GM23338 (cell line): ENCODE measurements at regions not wholly inside any gene's neighbourhood (a gene's known extent, or its start where the extent isn't known, plus 50 kb on each side); places are given as distances from the start of the nearest gene placed in this dataset.

ENCODE experiments used
- ATAC-seq: fragments of 200-7000 bp; cut with Tn5 transposase; 3 replicates; pipeline ENCODE4 v1.9.1; 2020
- DNase-seq: peaks from one replicate; pipeline ENCODE4 v3.0.0-alpha.2; 2015; ENCODE audit warnings: low spot score
- H2AFZ ChIP-seq: fragments of 200-600 bp; sonication (generic); 2 replicates; pipeline ENCODE4 v1.8.0; 2016; ENCODE audit warnings: antibody characterized with exemption, mild to moderate bottlenecking, moderate library complexity
- H3F3A ChIP-seq: fragments of 200-600 bp; sonication (generic); replicated peaks from 2 replicates; pipeline ENCODE4 v1.8.0; 2017; ENCODE audit warnings: antibody characterized with exemption, mixed run types, low read depth
- H3K27ac ChIP-seq: fragments of 200-600 bp; sonication (generic); 2 replicates; pipeline ENCODE4 v1.6.1; 2016; ENCODE audit warnings: low read depth
- H3K27me3 ChIP-seq: fragments of 200-600 bp; sonication (generic); 2 replicates; pipeline ENCODE4 v1.8.0; 2016; ENCODE audit warnings: mild to moderate bottlenecking, mixed run types, moderate library complexity; ENCODE audit not compliant: insufficient read depth
- H3K36me3 ChIP-seq: fragments of 200-600 bp; sonication (generic); 2 replicates; pipeline ENCODE4 v1.8.0; 2016; ENCODE audit warnings: mild to moderate bottlenecking; ENCODE audit not compliant: insufficient read depth
- H3K4me1 ChIP-seq: fragments of 200-600 bp; sonication (generic); 2 replicates; pipeline ENCODE4 v1.8.0; 2016; ENCODE audit warnings: mild to moderate bottlenecking, moderate library complexity; ENCODE audit not compliant: insufficient read depth
- H3K4me2 ChIP-seq: fragments of 200-600 bp; sonication (generic); 2 replicates; pipeline ENCODE4 v1.7.1; 2017; ENCODE audit warnings: mixed run types
- H3K4me3 ChIP-seq: fragments of 200-600 bp; sonication (generic); 2 replicates; pipeline ENCODE4 v1.6.1; 2016; ENCODE audit warnings: mixed run types
- H3K79me2 ChIP-seq: fragments of 200-600 bp; sonication (generic); replicated peaks from 2 replicates; pipeline ENCODE4 v1.8.0; 2017; ENCODE audit warnings: mild to moderate bottlenecking; ENCODE audit not compliant: insufficient read depth
- H3K9me2 ChIP-seq: fragments of 200-600 bp; sonication (generic); 2 replicates; pipeline ENCODE4 v1.8.0; 2017; ENCODE audit not compliant: insufficient read depth
- H4K20me1 ChIP-seq: fragments of 200-600 bp; sonication (generic); replicated peaks from 2 replicates; pipeline ENCODE4 v1.8.0; 2017; ENCODE audit warnings: mild to moderate bottlenecking; ENCODE audit not compliant: insufficient read depth
- H3K27ac Mint-ChIP-seq: 2 replicates; pipeline ENCODE4 v1.8.0; 2020; ENCODE audit warnings: inconsistent platforms, mild to moderate bottlenecking, moderate library complexity, mixed read lengths
- H3K27me3 Mint-ChIP-seq: 3 replicates; pipeline ENCODE4 v1.8.0; 2022; ENCODE audit warnings: low read depth, mild to moderate bottlenecking, moderate library complexity, mixed read lengths, inconsistent platforms; ENCODE audit not compliant: insufficient read depth, poor library complexity
- H3K36me3 Mint-ChIP-seq: 3 replicates; pipeline ENCODE4 v1.8.0; 2021; ENCODE audit warnings: low read depth, mild to moderate bottlenecking, inconsistent platforms, moderate library complexity, mixed read lengths
- H3K4me1 Mint-ChIP-seq: 3 replicates; pipeline ENCODE4 v1.8.0; 2020; ENCODE audit warnings: mild to moderate bottlenecking, inconsistent platforms, mixed read lengths
- H3K4me3 Mint-ChIP-seq: 3 replicates; pipeline ENCODE4 v1.8.0; 2021; ENCODE audit warnings: moderate library complexity, mild to moderate bottlenecking, inconsistent platforms, mixed read lengths
- H3K9me3 Mint-ChIP-seq: 3 replicates; pipeline ENCODE4 v1.8.0; 2020; ENCODE audit warnings: moderate library complexity, mild to moderate bottlenecking, inconsistent platforms, mixed read lengths
- EZH2 ChIP-seq: fragments of 200-600 bp; sonication (generic); IDR thresholded peaks from one replicate; pipeline ENCODE4 v1.8.0; 2017; ENCODE audit warnings: antibody characterized with exemption, mild to moderate bottlenecking, low read depth; ENCODE audit not compliant: unreplicated experiment
- JUNB ChIP-seq: IDR thresholded peaks from one replicate; pipeline ENCODE4 v1.6.1; 2016; ENCODE audit warnings: antibody characterized with exemption; ENCODE audit not compliant: unreplicated experiment
- NANOG ChIP-seq: IDR thresholded peaks from 2 replicates; pipeline ENCODE4 v1.6.1; 2016; ENCODE audit warnings: antibody characterized with exemption, borderline replicate concordance
- POLR2AphosphoS5 ChIP-seq: IDR thresholded peaks from 2 replicates; pipeline ENCODE4 v1.6.1; 2016; ENCODE audit warnings: antibody characterized with exemption, low read depth
- STAT1 ChIP-seq: IDR thresholded peaks from one replicate; pipeline ENCODE4 v1.6.1; 2016; ENCODE audit warnings: antibody characterized with exemption; ENCODE audit not compliant: unreplicated experiment
- TF ChIP-seq, protein P1 (sequence below), 2 experiments: fragments of 200-600 bp in 1 of 2; sonication (generic) in 1 of 2; conservative IDR thresholded peaks; 2 replicates each; pipeline versions ENCODE4 v1.5.1 to v1.6.1; 2016 to 2017; ENCODE audit warnings: antibody characterized with exemption in 2 of 2, low read depth in 2 of 2, mild to moderate bottlenecking in 2 of 2, moderate library complexity in 1 of 2
- TF ChIP-seq, protein P2 (sequence below): IDR thresholded peaks from one replicate; pipeline ENCODE4 v1.6.1; 2018; ENCODE audit warnings: antibody characterized with exemption; ENCODE audit not compliant: unreplicated experiment
- TF ChIP-seq, protein P3 (sequence below): fragments of 250-450 bp; sonication (Bioruptor Pico); IDR thresholded peaks from 2 replicates; pipeline ENCODE4 v1.5.0; 2020; ENCODE audit warnings: mild to moderate bottlenecking, moderate library complexity

DNA sequence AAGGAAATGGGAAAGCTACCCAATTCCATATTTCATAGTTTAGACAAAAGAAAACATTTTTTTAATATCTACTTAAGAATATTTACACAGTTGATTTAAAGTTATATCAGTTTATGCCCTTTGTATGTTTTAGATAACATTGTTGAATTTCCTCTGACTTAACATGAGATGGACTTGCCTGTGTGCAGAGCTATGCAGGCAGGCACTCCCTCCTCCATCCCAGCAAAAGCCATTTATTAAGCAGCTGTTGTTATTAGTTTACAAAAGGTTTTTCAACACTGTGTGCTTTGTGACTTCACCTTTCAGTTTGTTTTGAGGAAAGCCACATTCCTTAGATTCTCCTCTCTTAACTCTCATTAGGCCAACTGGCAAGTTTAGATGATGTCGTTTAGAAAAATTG lies 337.5 kb upstream of the PDE3A start (continued):
- TF ChIP-seq JUNB: no peak
- TF ChIP-seq EZH2: no peak
- TF ChIP-seq, protein P1, sequence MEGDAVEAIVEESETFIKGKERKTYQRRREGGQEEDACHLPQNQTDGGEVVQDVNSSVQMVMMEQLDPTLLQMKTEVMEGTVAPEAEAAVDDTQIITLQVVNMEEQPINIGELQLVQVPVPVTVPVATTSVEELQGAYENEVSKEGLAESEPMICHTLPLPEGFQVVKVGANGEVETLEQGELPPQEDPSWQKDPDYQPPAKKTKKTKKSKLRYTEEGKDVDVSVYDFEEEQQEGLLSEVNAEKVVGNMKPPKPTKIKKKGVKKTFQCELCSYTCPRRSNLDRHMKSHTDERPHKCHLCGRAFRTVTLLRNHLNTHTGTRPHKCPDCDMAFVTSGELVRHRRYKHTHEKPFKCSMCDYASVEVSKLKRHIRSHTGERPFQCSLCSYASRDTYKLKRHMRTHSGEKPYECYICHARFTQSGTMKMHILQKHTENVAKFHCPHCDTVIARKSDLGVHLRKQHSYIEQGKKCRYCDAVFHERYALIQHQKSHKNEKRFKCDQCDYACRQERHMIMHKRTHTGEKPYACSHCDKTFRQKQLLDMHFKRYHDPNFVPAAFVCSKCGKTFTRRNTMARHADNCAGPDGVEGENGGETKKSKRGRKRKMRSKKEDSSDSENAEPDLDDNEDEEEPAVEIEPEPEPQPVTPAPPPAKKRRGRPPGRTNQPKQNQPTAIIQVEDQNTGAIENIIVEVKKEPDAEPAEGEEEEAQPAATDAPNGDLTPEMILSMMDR (conservative IDR thresholded peaks at IDR 0.05; ENCODE audit: low read depth in 2 of 2): no peak
- TF ChIP-seq, protein P2, sequence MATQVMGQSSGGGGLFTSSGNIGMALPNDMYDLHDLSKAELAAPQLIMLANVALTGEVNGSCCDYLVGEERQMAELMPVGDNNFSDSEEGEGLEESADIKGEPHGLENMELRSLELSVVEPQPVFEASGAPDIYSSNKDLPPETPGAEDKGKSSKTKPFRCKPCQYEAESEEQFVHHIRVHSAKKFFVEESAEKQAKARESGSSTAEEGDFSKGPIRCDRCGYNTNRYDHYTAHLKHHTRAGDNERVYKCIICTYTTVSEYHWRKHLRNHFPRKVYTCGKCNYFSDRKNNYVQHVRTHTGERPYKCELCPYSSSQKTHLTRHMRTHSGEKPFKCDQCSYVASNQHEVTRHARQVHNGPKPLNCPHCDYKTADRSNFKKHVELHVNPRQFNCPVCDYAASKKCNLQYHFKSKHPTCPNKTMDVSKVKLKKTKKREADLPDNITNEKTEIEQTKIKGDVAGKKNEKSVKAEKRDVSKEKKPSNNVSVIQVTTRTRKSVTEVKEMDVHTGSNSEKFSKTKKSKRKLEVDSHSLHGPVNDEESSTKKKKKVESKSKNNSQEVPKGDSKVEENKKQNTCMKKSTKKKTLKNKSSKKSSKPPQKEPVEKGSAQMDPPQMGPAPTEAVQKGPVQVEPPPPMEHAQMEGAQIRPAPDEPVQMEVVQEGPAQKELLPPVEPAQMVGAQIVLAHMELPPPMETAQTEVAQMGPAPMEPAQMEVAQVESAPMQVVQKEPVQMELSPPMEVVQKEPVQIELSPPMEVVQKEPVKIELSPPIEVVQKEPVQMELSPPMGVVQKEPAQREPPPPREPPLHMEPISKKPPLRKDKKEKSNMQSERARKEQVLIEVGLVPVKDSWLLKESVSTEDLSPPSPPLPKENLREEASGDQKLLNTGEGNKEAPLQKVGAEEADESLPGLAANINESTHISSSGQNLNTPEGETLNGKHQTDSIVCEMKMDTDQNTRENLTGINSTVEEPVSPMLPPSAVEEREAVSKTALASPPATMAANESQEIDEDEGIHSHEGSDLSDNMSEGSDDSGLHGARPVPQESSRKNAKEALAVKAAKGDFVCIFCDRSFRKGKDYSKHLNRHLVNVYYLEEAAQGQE: no peak
- TF ChIP-seq STAT1: no peak
- TF ChIP-seq NANOG: no peak
- TF ChIP-seq POLR2AphosphoS5: no peak

DNA sequence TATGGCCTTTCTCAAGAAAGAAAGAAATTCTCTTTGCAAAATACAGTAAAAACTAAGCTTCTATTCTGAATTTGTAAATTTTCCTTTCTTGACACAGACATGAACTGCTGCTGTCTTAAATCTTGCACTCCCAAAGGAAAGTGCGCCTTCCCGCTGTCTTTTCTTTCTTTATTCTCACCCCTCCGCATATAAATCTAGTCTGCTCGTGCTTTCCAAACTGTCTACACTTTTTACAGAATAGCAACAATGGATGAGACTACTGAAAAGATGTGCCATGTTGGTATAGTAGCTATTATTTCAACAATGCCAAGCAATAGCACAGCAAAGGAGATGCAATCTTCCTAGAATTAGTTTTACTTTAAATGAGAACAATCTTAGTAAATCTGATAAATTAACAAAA lies 328.8 kb upstream of the PDE3A start:
- Histone ChIP-seq H2AFZ (peak overlapping the region; percentile 38; the same call in 1 of the 2 replicates), H3K4me2 (no peak overlapping the region), H3F3A (no peaks in the 10 kb centered on the region), H3K4me3 (no peak overlapping the region), H3K27ac (no peak overlapping the region), H4K20me1 (no peaks in the 10 kb centered on the region), H3K27me3 (no peaks in the 10 kb centered on the region), H3K79me2 (no peaks in the 10 kb centered on the region), H3K9me2 (no peaks in the 10 kb centered on the region), H3K36me3 (no peaks in the 10 kb centered on the region), H3K4me1 (peaks cover 9% of the 10 kb centered on the region; the same call in 1 of the 2 replicates)
- Mint-ChIP-seq H3K4me1 (peaks cover 10% of the 10 kb centered on the region), H3K9me3 (no peaks in the 10 kb centered on the region), H3K36me3 (no peaks in the 10 kb centered on the region), H3K27ac (no peak overlapping the region; the same call in 1 of the 2 replicates), H3K27me3 (no peaks in the 10 kb centered on the region), H3K4me3 (no peak overlapping the region)
- ATAC-seq (no peak), DNase-seq (no peak)
- TF ChIP-seq JUNB: no peak
- TF ChIP-seq POLR2AphosphoS5: no peak

DNA sequence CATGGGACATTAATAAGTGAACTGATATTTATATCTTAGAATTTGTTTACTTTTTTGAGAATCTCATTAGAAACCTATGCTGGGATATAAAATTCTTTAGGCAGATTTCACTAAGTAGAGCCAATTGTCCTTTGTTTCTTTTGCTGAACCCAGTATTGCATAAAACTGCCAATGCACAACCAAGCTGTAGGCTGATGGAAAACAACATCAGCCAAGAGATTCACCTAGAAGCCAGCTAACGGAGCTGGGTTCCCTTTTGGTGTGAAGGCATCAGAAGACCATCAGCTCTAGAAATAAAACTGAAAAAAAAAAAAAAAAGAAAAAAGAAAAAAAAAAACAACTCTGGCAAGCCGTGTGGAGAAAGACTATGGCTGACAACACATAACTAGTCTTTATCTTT lies 328.2 kb upstream of the PDE3A start:
- Histone ChIP-seq H4K20me1 (no peaks in the 10 kb centered on the region), H3K9me2 (no peaks in the 10 kb centered on the region), H3K4me1 (peaks cover 9% of the 10 kb centered on the region; the same call in 1 of the 2 replicates), H2AFZ (peak overlapping the region; percentile 38; the same call in 1 of the 2 replicates), H3K27ac (no peak overlapping the region), H3K4me2 (no peak overlapping the region), H3K27me3 (no peaks in the 10 kb centered on the region), H3K4me3 (no peak overlapping the region), H3K79me2 (no peaks in the 10 kb centered on the region), H3F3A (no peaks in the 10 kb centered on the region), H3K36me3 (no peaks in the 10 kb centered on the region)
- Mint-ChIP-seq H3K9me3 (no peaks in the 10 kb centered on the region), H3K27ac (no peak overlapping the region), H3K4me3 (no peak overlapping the region), H3K27me3 (no peaks in the 10 kb centered on the region), H3K36me3 (no peaks in the 10 kb centered on the region), H3K4me1 (peaks cover 10% of the 10 kb centered on the region)
- ATAC-seq (no peak), DNase-seq (no peak)
- TF ChIP-seq, protein P3, sequence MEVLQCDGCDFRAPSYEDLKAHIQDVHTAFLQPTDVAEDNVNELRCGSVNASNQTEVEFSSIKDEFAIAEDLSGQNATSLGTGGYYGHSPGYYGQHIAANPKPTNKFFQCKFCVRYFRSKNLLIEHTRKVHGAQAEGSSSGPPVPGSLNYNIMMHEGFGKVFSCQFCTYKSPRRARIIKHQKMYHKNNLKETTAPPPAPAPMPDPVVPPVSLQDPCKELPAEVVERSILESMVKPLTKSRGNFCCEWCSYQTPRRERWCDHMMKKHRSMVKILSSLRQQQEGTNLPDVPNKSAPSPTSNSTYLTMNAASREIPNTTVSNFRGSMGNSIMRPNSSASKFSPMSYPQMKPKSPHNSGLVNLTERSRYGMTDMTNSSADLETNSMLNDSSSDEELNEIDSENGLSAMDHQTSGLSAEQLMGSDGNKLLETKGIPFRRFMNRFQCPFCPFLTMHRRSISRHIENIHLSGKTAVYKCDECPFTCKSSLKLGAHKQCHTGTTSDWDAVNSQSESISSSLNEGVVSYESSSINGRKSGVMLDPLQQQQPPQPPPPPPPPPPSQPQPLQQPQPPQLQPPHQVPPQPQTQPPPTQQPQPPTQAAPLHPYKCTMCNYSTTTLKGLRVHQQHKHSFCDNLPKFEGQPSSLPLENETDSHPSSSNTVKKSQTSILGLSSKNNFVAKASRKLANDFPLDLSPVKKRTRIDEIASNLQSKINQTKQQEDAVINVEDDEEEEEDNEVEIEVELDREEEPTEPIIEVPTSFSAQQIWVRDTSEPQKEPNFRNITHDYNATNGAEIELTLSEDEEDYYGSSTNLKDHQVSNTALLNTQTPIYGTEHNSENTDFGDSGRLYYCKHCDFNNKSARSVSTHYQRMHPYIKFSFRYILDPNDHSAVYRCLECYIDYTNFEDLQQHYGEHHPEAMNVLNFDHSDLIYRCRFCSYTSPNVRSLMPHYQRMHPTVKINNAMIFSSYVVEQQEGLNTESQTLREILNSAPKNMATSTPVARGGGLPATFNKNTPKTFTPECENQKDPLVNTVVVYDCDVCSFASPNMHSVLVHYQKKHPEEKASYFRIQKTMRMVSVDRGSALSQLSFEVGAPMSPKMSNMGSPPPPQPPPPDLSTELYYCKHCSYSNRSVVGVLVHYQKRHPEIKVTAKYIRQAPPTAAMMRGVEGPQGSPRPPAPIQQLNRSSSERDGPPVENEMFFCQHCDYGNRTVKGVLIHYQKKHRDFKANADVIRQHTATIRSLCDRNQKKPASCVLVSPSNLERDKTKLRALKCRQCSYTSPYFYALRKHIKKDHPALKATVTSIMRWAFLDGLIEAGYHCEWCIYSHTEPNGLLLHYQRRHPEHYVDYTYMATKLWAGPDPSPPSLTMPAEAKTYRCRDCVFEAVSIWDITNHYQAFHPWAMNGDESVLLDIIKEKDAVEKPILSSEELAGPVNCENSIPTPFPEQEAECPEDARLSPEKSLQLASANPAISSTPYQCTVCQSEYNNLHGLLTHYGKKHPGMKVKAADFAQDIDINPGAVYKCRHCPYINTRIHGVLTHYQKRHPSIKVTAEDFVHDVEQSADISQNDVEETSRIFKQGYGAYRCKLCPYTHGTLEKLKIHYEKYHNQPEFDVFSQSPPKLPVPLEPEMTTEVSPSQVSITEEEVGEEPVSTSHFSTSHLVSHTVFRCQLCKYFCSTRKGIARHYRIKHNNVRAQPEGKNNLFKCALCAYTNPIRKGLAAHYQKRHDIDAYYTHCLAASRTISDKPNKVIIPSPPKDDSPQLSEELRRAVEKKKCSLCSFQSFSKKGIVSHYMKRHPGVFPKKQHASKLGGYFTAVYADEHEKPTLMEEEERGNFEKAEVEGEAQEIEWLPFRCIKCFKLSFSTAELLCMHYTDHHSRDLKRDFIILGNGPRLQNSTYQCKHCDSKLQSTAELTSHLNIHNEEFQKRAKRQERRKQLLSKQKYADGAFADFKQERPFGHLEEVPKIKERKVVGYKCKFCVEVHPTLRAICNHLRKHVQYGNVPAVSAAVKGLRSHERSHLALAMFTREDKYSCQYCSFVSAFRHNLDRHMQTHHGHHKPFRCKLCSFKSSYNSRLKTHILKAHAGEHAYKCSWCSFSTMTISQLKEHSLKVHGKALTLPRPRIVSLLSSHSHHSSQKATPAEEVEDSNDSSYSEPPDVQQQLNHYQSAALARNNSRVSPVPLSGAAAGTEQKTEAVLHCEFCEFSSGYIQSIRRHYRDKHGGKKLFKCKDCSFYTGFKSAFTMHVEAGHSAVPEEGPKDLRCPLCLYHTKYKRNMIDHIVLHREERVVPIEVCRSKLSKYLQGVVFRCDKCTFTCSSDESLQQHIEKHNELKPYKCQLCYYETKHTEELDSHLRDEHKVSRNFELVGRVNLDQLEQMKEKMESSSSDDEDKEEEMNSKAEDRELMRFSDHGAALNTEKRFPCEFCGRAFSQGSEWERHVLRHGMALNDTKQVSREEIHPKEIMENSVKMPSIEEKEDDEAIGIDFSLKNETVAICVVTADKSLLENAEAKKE: no peak
- no peak for TF ChIP-seq POLR2AphosphoS5
